ENCODE measurements at regions not wholly inside any gene's neighbourhood (a gene's known extent, or its start where the extent isn't known, plus 50 kb on each side); places are given as distances from the start of the nearest gene placed in this dataset.

DNA sequence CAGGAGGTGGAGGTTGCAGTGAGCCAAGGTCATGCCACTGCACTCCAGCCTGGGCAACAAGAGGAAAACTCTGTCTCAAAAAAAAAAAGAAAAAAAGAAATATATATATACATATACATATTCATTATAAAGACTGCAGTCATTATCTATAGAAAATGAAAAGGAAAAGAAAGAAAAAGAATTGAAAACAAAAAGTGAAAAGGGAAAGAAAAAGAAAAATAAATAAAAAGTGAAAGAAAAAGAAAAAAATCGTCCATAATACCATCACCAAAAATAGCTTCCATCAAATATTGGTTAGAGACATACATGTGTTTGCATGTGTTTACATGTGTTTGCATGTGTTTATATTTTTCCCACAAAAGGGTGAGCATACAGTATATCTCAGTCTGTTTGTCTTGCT lies 105.5 kb upstream of the PARD3 start:
- TF ChIP-seq, protein P1, sequence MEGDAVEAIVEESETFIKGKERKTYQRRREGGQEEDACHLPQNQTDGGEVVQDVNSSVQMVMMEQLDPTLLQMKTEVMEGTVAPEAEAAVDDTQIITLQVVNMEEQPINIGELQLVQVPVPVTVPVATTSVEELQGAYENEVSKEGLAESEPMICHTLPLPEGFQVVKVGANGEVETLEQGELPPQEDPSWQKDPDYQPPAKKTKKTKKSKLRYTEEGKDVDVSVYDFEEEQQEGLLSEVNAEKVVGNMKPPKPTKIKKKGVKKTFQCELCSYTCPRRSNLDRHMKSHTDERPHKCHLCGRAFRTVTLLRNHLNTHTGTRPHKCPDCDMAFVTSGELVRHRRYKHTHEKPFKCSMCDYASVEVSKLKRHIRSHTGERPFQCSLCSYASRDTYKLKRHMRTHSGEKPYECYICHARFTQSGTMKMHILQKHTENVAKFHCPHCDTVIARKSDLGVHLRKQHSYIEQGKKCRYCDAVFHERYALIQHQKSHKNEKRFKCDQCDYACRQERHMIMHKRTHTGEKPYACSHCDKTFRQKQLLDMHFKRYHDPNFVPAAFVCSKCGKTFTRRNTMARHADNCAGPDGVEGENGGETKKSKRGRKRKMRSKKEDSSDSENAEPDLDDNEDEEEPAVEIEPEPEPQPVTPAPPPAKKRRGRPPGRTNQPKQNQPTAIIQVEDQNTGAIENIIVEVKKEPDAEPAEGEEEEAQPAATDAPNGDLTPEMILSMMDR (IDR thresholded peaks at IDR 0.05), result no peak
- TF ChIP-seq EP300 (IDR thresholded peaks at IDR 0.05), result no peak
- TF ChIP-seq POLR2AphosphoS5 (IDR thresholded peaks at IDR 0.05), result no peak

All from upper lobe of left lung (tissue), 4 donors.